GM23338 (cell line): ENCODE measurements at regions not wholly inside any gene's neighbourhood (a gene's known extent, or its start where the extent isn't known, plus 50 kb on each side); places are given as distances from the start of the nearest gene placed in this dataset.

ENCODE experiments used
- ATAC-seq: fragments of 200-7000 bp; cut with Tn5 transposase; 3 replicates; pipeline ENCODE4 v1.9.1; 2020
- DNase-seq: peaks from one replicate; pipeline ENCODE4 v3.0.0-alpha.2; 2015; ENCODE audit warnings: low spot score
- H2AFZ ChIP-seq: fragments of 200-600 bp; sonication (generic); 2 replicates; pipeline ENCODE4 v1.8.0; 2016; ENCODE audit warnings: antibody characterized with exemption, mild to moderate bottlenecking, moderate library complexity
- H3F3A ChIP-seq: fragments of 200-600 bp; sonication (generic); replicated peaks from 2 replicates; pipeline ENCODE4 v1.8.0; 2017; ENCODE audit warnings: antibody characterized with exemption, mixed run types, low read depth
- H3K27ac ChIP-seq: fragments of 200-600 bp; sonication (generic); 2 replicates; pipeline ENCODE4 v1.6.1; 2016; ENCODE audit warnings: low read depth
- H3K27me3 ChIP-seq: fragments of 200-600 bp; sonication (generic); 2 replicates; pipeline ENCODE4 v1.8.0; 2016; ENCODE audit warnings: mild to moderate bottlenecking, mixed run types, moderate library complexity; ENCODE audit not compliant: insufficient read depth
- H3K36me3 ChIP-seq: fragments of 200-600 bp; sonication (generic); 2 replicates; pipeline ENCODE4 v1.8.0; 2016; ENCODE audit warnings: mild to moderate bottlenecking; ENCODE audit not compliant: insufficient read depth
- H3K4me1 ChIP-seq: fragments of 200-600 bp; sonication (generic); 2 replicates; pipeline ENCODE4 v1.8.0; 2016; ENCODE audit warnings: mild to moderate bottlenecking, moderate library complexity; ENCODE audit not compliant: insufficient read depth
- H3K4me2 ChIP-seq: fragments of 200-600 bp; sonication (generic); 2 replicates; pipeline ENCODE4 v1.7.1; 2017; ENCODE audit warnings: mixed run types
- H3K4me3 ChIP-seq: fragments of 200-600 bp; sonication (generic); 2 replicates; pipeline ENCODE4 v1.6.1; 2016; ENCODE audit warnings: mixed run types
- H3K79me2 ChIP-seq: fragments of 200-600 bp; sonication (generic); replicated peaks from 2 replicates; pipeline ENCODE4 v1.8.0; 2017; ENCODE audit warnings: mild to moderate bottlenecking; ENCODE audit not compliant: insufficient read depth
- H3K9me2 ChIP-seq: fragments of 200-600 bp; sonication (generic); 2 replicates; pipeline ENCODE4 v1.8.0; 2017; ENCODE audit not compliant: insufficient read depth
- H4K20me1 ChIP-seq: fragments of 200-600 bp; sonication (generic); replicated peaks from 2 replicates; pipeline ENCODE4 v1.8.0; 2017; ENCODE audit warnings: mild to moderate bottlenecking; ENCODE audit not compliant: insufficient read depth
- H3K27ac Mint-ChIP-seq: 2 replicates; pipeline ENCODE4 v1.8.0; 2020; ENCODE audit warnings: inconsistent platforms, mild to moderate bottlenecking, moderate library complexity, mixed read lengths
- H3K27me3 Mint-ChIP-seq: 3 replicates; pipeline ENCODE4 v1.8.0; 2022; ENCODE audit warnings: low read depth, mild to moderate bottlenecking, moderate library complexity, mixed read lengths, inconsistent platforms; ENCODE audit not compliant: insufficient read depth, poor library complexity
- H3K36me3 Mint-ChIP-seq: 3 replicates; pipeline ENCODE4 v1.8.0; 2021; ENCODE audit warnings: low read depth, mild to moderate bottlenecking, inconsistent platforms, moderate library complexity, mixed read lengths
- H3K4me1 Mint-ChIP-seq: 3 replicates; pipeline ENCODE4 v1.8.0; 2020; ENCODE audit warnings: mild to moderate bottlenecking, inconsistent platforms, mixed read lengths
- H3K4me3 Mint-ChIP-seq: 3 replicates; pipeline ENCODE4 v1.8.0; 2021; ENCODE audit warnings: moderate library complexity, mild to moderate bottlenecking, inconsistent platforms, mixed read lengths
- H3K9me3 Mint-ChIP-seq: 3 replicates; pipeline ENCODE4 v1.8.0; 2020; ENCODE audit warnings: moderate library complexity, mild to moderate bottlenecking, inconsistent platforms, mixed read lengths
- ETS1 ChIP-seq: IDR thresholded peaks from 2 replicates; pipeline ENCODE4 v1.6.1; 2016; ENCODE audit warnings: antibody characterized with exemption
- JUNB ChIP-seq: IDR thresholded peaks from one replicate; pipeline ENCODE4 v1.6.1; 2016; ENCODE audit warnings: antibody characterized with exemption; ENCODE audit not compliant: unreplicated experiment
- NANOG ChIP-seq: IDR thresholded peaks from 2 replicates; pipeline ENCODE4 v1.6.1; 2016; ENCODE audit warnings: antibody characterized with exemption, borderline replicate concordance
- ZNF114 ChIP-seq: fragments of 250-450 bp; sonication (Bioruptor Pico); IDR thresholded peaks from 2 replicates; pipeline ENCODE4 v1.5.0; 2020; ENCODE audit warnings: mild to moderate bottlenecking, moderate library complexity
- ZNF331 ChIP-seq: fragments of 250-450 bp; sonication (Bioruptor Pico); IDR thresholded peaks from 2 replicates; pipeline ENCODE4 v1.5.0; 2020; ENCODE audit warnings: low read depth, mild to moderate bottlenecking, moderate library complexity
- ZNF462 ChIP-seq: fragments of 250-450 bp; sonication (Bioruptor Pico); IDR thresholded peaks from 2 replicates; pipeline ENCODE4 v1.5.0; 2020; ENCODE audit warnings: mild to moderate bottlenecking, moderate library complexity

GRCh38 chr12:58765653-58766512, 154.4 kb downstream of the LRIG3 start (continued):
- TF ChIP-seq ZNF462 (CRISPR knock-in tag), result no peak

GRCh38 chr12:58766513-58766870, 153.8 kb downstream of the LRIG3 start:
- no peaks in the 10 kb centered on the region for H3F3A ChIP-seq
- no peak overlapping the region for H3K27ac ChIP-seq
- Mint-ChIP-seq H3K27ac (no peak overlapping the region), H3K27me3 (peaks cover 2% of the 10 kb centered on the region), H3K4me1 (no peaks in the 10 kb centered on the region), H3K36me3 (no peaks in the 10 kb centered on the region), H3K4me3 (no peak overlapping the region), H3K9me3 (no peaks in the 10 kb centered on the region)
- H3K36me3 ChIP-seq, result no peaks in the 10 kb centered on the region
- H3K4me3 ChIP-seq, result no peak overlapping the region
- no peaks in the 10 kb centered on the region for H3K27me3 ChIP-seq
- H3K9me2 ChIP-seq, result no peaks in the 10 kb centered on the region
- H2AFZ ChIP-seq, result no peak overlapping the region
- no peaks in the 10 kb centered on the region for H3K4me1 ChIP-seq
- DNase-seq (no peak), ATAC-seq (no peak)
- H3K79me2 ChIP-seq, result no peaks in the 10 kb centered on the region
- H3K4me2 ChIP-seq, result no peak overlapping the region
- no peaks in the 10 kb centered on the region for H4K20me1 ChIP-seq
- TF ChIP-seq NANOG (no peak), JUNB (no peak), ETS1 (no peak), ZNF331 (CRISPR knock-in tag) (no peak), ZNF114 (CRISPR knock-in tag) (no peak), ZNF462 (CRISPR knock-in tag) (no peak)
